Neuronal stem cell (in vitro differentiated cells): ENCODE measurements at regions not wholly inside any gene's neighbourhood (a gene's known extent, or its start where the extent isn't known, plus 50 kb on each side); places are given as distances from the start of the nearest gene placed in this dataset.

Experiments used
- DNase-seq: peaks from one replicate; pipeline ENCODE4 v3.0.0-alpha.2; 2013; ENCODE audit warnings: low spot score
- H2AFZ ChIP-seq: one replicate; pipeline ENCODE4 v1.6.1; 2013; ENCODE audit warnings: mild to moderate bottlenecking, low read length, inconsistent platforms
- H2AK5ac ChIP-seq: 2 replicates; pipeline ENCODE4 v1.6.1; 2013; ENCODE audit warnings: low read depth, mild to moderate bottlenecking, inconsistent platforms, low read length, moderate library complexity, mixed read lengths
- H2BK120ac ChIP-seq: 2 replicates; pipeline ENCODE4 v1.6.1; 2013; ENCODE audit warnings: low read depth, mild to moderate bottlenecking, inconsistent platforms, low read length, moderate library complexity, mixed read lengths
- H2BK12ac ChIP-seq: one replicate; pipeline ENCODE4 v1.6.1; 2013; ENCODE audit warnings: low read length, inconsistent platforms
- H2BK15ac ChIP-seq: 2 replicates; pipeline ENCODE4 v1.6.1; 2013; ENCODE audit warnings: mild to moderate bottlenecking, low read length, inconsistent platforms, mixed read lengths
- H2BK5ac ChIP-seq: one replicate; pipeline ENCODE4 v1.6.1; 2013; ENCODE audit warnings: inconsistent platforms, mild to moderate bottlenecking, low read length, moderate library complexity
- H3K14ac ChIP-seq: one replicate; pipeline ENCODE4 v1.6.1; 2013; ENCODE audit warnings: low read length, inconsistent platforms
- H3K18ac ChIP-seq: 2 replicates; pipeline ENCODE4 v1.6.1; 2013; ENCODE audit warnings: low read length, inconsistent platforms
- H3K23ac ChIP-seq: 2 replicates; pipeline ENCODE4 v1.6.1; 2013; ENCODE audit warnings: low read depth, mild to moderate bottlenecking, mixed read lengths, low read length, inconsistent platforms; ENCODE audit not compliant: poor library complexity
- H3K27ac ChIP-seq: replicated peaks from 3 replicates; pipeline ENCODE4 v1.5.1; 2013; ENCODE audit warnings: low read length, inconsistent platforms
- H3K27me3 ChIP-seq, 3 experiments: 2 replicates each; pipeline ENCODE4 v1.6.1; 2013; ENCODE audit warnings: low read length in 3 of 3, mild to moderate bottlenecking in 2 of 3, inconsistent platforms in 1 of 3, low read depth in 1 of 3, mixed read lengths in 1 of 3, moderate library complexity in 1 of 3; ENCODE audit not compliant: control insufficient read depth in 3 of 3, insufficient read depth in 3 of 3
- H3K36me3 ChIP-seq, 2 donors: replicated peaks in 1 of 2; 2 replicates each; pipeline ENCODE4 v1.6.1; 2013; ENCODE audit warnings: low read length in 2 of 2; ENCODE audit not compliant: control insufficient read depth in 2 of 2, insufficient read depth in 2 of 2
- H3K4ac ChIP-seq: 2 replicates; pipeline ENCODE4 v1.6.1; 2013; ENCODE audit warnings: inconsistent platforms, mild to moderate bottlenecking, low read length, moderate library complexity
- H3K4me1 ChIP-seq, 2 donors: 1 replicate in 1 of 2; 2 replicates in 1 of 2; pipeline ENCODE4 v1.6.1; 2013; ENCODE audit warnings: low read length in 2 of 2, low read depth in 1 of 2; ENCODE audit not compliant: control insufficient read depth in 2 of 2, insufficient read depth in 1 of 2
- H3K4me2 ChIP-seq: one replicate; pipeline ENCODE4 v1.6.1; 2013; ENCODE audit warnings: mild to moderate bottlenecking, low read length, inconsistent platforms; ENCODE audit not compliant: insufficient read depth, poor library complexity, severe bottlenecking
- H3K4me3 ChIP-seq, 2 donors: 2 replicates each; pipeline ENCODE4 v1.5.1; 2013; ENCODE audit warnings: low read length in 2 of 2, mild to moderate bottlenecking in 2 of 2, inconsistent platforms in 1 of 2, moderate library complexity in 1 of 2
- H3K79me1 ChIP-seq: one replicate; pipeline ENCODE4 v1.6.1; 2013; ENCODE audit warnings: low read depth, mild to moderate bottlenecking, inconsistent platforms, low read length, moderate library complexity
- H3K9ac ChIP-seq: one replicate; pipeline ENCODE4 v1.6.1; 2013; ENCODE audit warnings: mild to moderate bottlenecking, low read depth, low read length, inconsistent platforms; ENCODE audit not compliant: poor library complexity
- H3K9me3 ChIP-seq, 2 donors: replicated peaks in 1 of 2; 2 replicates each; pipeline versions ENCODE3 to v1.6.1; 2013; ENCODE audit warnings: low read length in 2 of 2, mild to moderate bottlenecking in 2 of 2, inconsistent platforms in 1 of 2, low read depth in 1 of 2, mixed read lengths in 1 of 2, moderate library complexity in 1 of 2; ENCODE audit not compliant: control insufficient read depth in 2 of 2, insufficient read depth in 1 of 2
- H4K8ac ChIP-seq: one replicate; pipeline ENCODE4 v1.6.1; 2013; ENCODE audit warnings: low read depth, mild to moderate bottlenecking, inconsistent platforms, low read length, moderate library complexity
- H4K91ac ChIP-seq: one replicate; pipeline ENCODE4 v1.6.1; 2013; ENCODE audit warnings: low read length, low read depth, mild to moderate bottlenecking, inconsistent platforms; ENCODE audit not compliant: poor library complexity
- WGBS, 2 donors: extraction: QIAGEN DNeasy Blood & Tissue Kit; methylation state at CpG; one replicate each; pipeline ENCODE4 v1.1.7; 2013; ENCODE audit warnings: missing lambda C conversion rate in 2 of 2, mixed read lengths in 1 of 2; ENCODE audit not compliant: insufficient read length in 2 of 2, insufficient replicate concordance in 1 of 2; ENCODE audit errors: extremely low coverage in 2 of 2; 5-methylcytosine and 5-hydroxymethylcytosine counted together

- Histone ChIP-seq H2BK5ac (no peak overlapping the region), H3K79me1 (no peaks in the 10 kb centered on the region), H3K4me1 (no peaks in the 10 kb centered on the region), H3K23ac (no peak overlapping the region), H3K4me2 (no peak overlapping the region), H3K14ac (no peak overlapping the region), H3K36me3 (no peaks in the 10 kb centered on the region), H3K9me3 (no peaks in the 10 kb centered on the region), H2AK5ac (no peak overlapping the region), H2BK15ac (no peak overlapping the region), H3K4me3 (no peak overlapping the region), H4K8ac (no peak overlapping the region), H3K18ac (no peak overlapping the region), H4K91ac (no peak overlapping the region), H3K27me3 (peaks cover 0 to 5% (median 0%) of the 10 kb centered on the region in 3 experiments), H3K27ac (no peak overlapping the region), H3K9ac (no peak overlapping the region), H2BK120ac (no peak overlapping the region), H2BK12ac (no peak overlapping the region), H2AFZ (no peak overlapping the region), H3K4ac (no peak overlapping the region)
- DNase-seq = no peak
- no CpG with 5 or more reads among the region's 5 CpGs for WGBS, 2 donors
Observed at GRCh38 chr13:76014406-76015318, 378.5 kb downstream of the LMO7 start.

- Histone ChIP-seq H3K27ac (no peak overlapping the region), H2BK15ac (no peak overlapping the region)
Observed at GRCh38 chr13:76012091-76012721, 376.1 kb downstream of the LMO7 start.

GRCh38 chr13:76009267-76009890 lies 373.2 kb downstream of the LMO7 start:
- H3K9ac ChIP-seq = no peak overlapping the region
- H2BK5ac ChIP-seq = no peak overlapping the region
- H3K4me1 ChIP-seq = no peaks in the 10 kb centered on the region
- H3K36me3 ChIP-seq = no peaks in the 10 kb centered on the region
- H3K27me3 ChIP-seq = peaks cover 0 to 8% (median 0%) of the 10 kb centered on the region in 3 experiments
- H2AK5ac ChIP-seq = no peak overlapping the region
- no peaks in the 10 kb centered on the region for H3K79me1 ChIP-seq
- H3K23ac ChIP-seq = no peak overlapping the region
- no CpG with 5 or more reads among the region's 2 CpGs for WGBS, 2 donors
- no peak overlapping the region for H3K14ac ChIP-seq
- H4K8ac ChIP-seq = no peak overlapping the region
- no peak overlapping the region for H3K18ac ChIP-seq
- no peak overlapping the region for H4K91ac ChIP-seq
- H2BK15ac ChIP-seq = no peak overlapping the region
- no peak overlapping the region for H3K4me3 ChIP-seq
- DNase-seq = no peak
- H3K27ac ChIP-seq = no peak overlapping the region
- H2BK120ac ChIP-seq = no peak overlapping the region
- H2AFZ ChIP-seq = no peak overlapping the region
- H2BK12ac ChIP-seq = no peak overlapping the region
- H3K4ac ChIP-seq = no peak overlapping the region
- no peak overlapping the region for H3K4me2 ChIP-seq
- H3K9me3 ChIP-seq = no peaks in the 10 kb centered on the region

More at GRCh38 chr13:76012091-76012721, 376.1 kb downstream of the LMO7 start:
- Histone ChIP-seq H2AK5ac (no peak overlapping the region), H2BK120ac (no peak overlapping the region), H4K8ac (no peak overlapping the region), H3K4ac (no peak overlapping the region), H3K18ac (no peak overlapping the region), H3K9ac (no peak overlapping the region), H3K4me1 (no peaks in the 10 kb centered on the region), H3K4me3 (no peak overlapping the region), H3K9me3 (no peaks in the 10 kb centered on the region), H3K79me1 (no peaks in the 10 kb centered on the region), H2AFZ (no peak overlapping the region), H3K14ac (no peak overlapping the region), H3K23ac (no peak overlapping the region), H4K91ac (no peak overlapping the region), H3K36me3 (no peaks in the 10 kb centered on the region), H3K4me2 (no peak overlapping the region), H2BK12ac (no peak overlapping the region), H2BK5ac (no peak overlapping the region), H3K27me3 (peaks cover 0 to 8% (median 0%) of the 10 kb centered on the region in 3 experiments)
- WGBS, 2 donors = no CpG with 5 or more reads among the region's 2 CpGs
- DNase-seq = no peak

GRCh38 chr13:76004416-76004815 lies 368.3 kb downstream of the LMO7 start:
- H3K23ac ChIP-seq = no peak overlapping the region
- H4K91ac ChIP-seq = no peak overlapping the region
- H3K27ac ChIP-seq = no peak overlapping the region
- no CpG with 5 or more reads among the region's 2 CpGs for WGBS, 2 donors
- no peak overlapping the region for H2BK5ac ChIP-seq
- H2AFZ ChIP-seq = no peak overlapping the region
- no peak overlapping the region for H3K4me2 ChIP-seq
- peaks cover 0 to 9% (median 0%) of the 10 kb centered on the region in 3 experiments for H3K27me3 ChIP-seq
- H3K9ac ChIP-seq = no peak overlapping the region
- no peak overlapping the region for H3K4me3 ChIP-seq
- no peak for DNase-seq
- H2BK12ac ChIP-seq = no peak overlapping the region
- no peak overlapping the region for H3K4ac ChIP-seq
- no peak overlapping the region for H4K8ac ChIP-seq
- H2BK120ac ChIP-seq = no peak overlapping the region
- H3K36me3 ChIP-seq = no peaks in the 10 kb centered on the region
- no peaks in the 10 kb centered on the region for H3K9me3 ChIP-seq
- H3K4me1 ChIP-seq = no peaks in the 10 kb centered on the region
- H3K79me1 ChIP-seq = no peaks in the 10 kb centered on the region
- no peak overlapping the region for H2AK5ac ChIP-seq
- no peak overlapping the region for H3K14ac ChIP-seq
- H3K18ac ChIP-seq = no peak overlapping the region
- no peak overlapping the region for H2BK15ac ChIP-seq
